Body of pancreas (tissue), 4 donors: ENCODE measurements at regions not wholly inside any gene's neighbourhood (a gene's known extent, or its start where the extent isn't known, plus 50 kb on each side); places are given as distances from the start of the nearest gene placed in this dataset.

Experiments
- CTCF ChIP-seq, 7 experiments: fragments of 450-650 bp in 4 of 7; fragments of 200-600 bp in 3 of 7; sonication (generic) in 3 of 7; IDR thresholded peaks; one replicate each; pipeline ENCODE4 v1.5.1; 2016 to 2019; ENCODE audit warnings: antibody characterized with exemption in 7 of 7
- POLR2A ChIP-seq, 3 donors: fragments of 450-650 bp; IDR thresholded peaks; one replicate each; pipeline ENCODE4 v1.6.1; 2016; ENCODE audit warnings: antibody characterized with exemption in 3 of 3, mild to moderate bottlenecking in 2 of 3

GRCh38 chr1:101147381-101147780, 89.4 kb upstream of the S1PR1 start:
- TF ChIP-seq CTCF (IDR thresholded peaks at IDR 0.05), result no peak
- TF ChIP-seq POLR2A (IDR thresholded peaks at IDR 0.05), result no peak
